GM21723 (cell line): ENCODE measurements at regions not wholly inside any gene's neighbourhood (a gene's known extent, or its start where the extent isn't known, plus 50 kb on each side); places are given as distances from the start of the nearest gene placed in this dataset.
"Not testable (repeated sequence)": the region's sequence is repeated elsewhere in the genome, so short reads cannot be mapped to it uniquely, and the experiment has no call there.

Experiments used
- ATAC-seq: cut with Tn5 transposase; IDR thresholded peaks from one replicate; pipeline ENCODE4 v1.9.1; 2021; ENCODE audit warnings: mild to moderate bottlenecking, moderate library complexity; ENCODE audit not compliant: unreplicated experiment

DNA sequence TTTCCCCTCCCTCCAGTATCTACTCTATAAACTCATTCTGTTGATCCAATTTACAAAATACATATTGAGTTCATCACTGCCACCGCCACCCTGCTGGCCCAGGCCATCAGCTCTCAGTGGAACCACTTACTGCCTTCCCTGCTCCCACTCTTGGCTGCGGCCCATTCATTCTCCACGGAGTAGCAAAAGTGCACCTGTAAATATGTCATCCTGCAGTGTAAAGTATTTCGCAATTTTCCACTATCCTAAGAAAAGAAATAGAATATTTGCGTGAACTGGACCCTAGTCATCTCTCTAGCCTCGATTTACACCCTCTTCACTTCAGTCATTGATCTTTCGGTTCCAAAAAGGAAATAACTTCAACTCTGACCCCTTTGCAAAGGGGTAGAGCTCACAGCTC is 258.3 kb upstream of the TFAP2D start:
- no peak for ATAC-seq

DNA sequence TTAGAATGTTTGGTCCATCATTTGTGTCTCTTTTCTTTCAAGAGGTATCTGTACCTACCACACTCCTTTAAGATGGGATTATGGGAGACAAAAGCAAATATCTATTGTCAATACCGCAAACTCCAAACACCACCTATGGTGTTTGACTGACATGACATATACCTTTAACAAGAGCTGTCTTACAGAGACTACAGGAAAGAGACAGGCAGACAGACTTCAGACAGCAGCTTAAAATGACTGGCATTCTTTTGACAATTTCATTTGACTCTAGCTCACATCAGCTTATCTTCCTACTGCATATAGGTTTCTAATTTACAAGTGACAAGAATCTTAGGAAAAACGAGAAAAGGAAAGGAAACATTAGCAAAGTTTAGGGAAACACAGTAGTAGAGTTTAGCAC is 256.0 kb upstream of the TFAP2D start:
- no peak for ATAC-seq

DNA sequence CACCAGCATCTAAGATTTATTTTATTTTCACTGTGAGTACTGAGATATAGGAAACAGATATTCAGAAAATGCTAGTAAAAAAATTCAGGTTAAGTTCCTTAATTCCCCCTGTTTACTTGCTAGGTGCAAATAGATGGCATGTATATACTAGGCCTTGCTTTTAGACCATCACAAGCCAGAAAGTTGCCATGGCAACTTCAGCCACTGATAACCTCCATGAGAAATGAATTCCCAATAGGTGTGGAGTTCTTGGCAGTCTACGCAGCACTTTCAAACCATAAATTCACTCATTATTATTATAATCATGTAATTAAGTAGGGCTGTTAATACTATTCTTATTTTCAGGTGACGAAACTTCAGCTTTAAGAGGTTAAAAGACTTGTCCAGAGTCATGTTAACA is 251.6 kb upstream of the TFAP2D start:
- no peak for ATAC-seq

DNA sequence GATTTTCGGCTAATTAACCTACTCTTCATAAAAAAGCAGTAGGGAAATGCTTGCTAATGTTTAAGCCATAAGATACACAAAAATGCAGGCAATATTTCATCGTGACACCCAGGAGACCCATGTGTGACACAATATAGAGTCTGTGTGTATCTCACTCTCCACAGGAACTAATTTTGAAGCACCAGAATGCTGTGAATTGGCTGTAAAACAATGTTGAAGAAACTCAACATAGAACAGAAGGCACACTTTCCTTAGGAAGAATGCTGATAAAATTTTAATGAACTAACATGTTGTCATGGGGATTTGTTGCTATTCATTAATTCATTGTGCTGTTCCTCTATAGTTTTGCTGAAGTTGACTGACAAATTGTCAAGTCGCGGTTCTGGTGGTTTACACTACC is 249.4 kb upstream of the TFAP2D start:
- no peak for ATAC-seq

DNA sequence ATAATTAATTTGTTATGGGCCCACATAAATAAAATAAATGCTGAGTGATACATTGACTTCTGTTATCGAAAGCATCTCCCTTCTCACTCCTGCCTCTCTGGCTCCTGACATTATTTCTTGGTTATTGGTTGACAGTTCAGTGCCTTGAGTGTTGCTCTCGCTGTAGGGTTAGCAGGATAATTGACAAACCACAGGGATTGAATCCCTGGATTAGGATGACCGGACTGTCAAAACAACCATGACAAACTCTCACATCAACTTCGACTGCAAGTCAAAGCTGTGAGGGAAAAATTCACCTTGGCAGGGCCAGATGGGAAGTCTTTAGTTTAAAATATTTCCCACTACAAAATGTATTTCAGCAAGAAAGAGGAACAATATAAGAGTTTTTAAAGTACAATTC is 245.4 kb upstream of the TFAP2D start:
- ATAC-seq: no peak

DNA sequence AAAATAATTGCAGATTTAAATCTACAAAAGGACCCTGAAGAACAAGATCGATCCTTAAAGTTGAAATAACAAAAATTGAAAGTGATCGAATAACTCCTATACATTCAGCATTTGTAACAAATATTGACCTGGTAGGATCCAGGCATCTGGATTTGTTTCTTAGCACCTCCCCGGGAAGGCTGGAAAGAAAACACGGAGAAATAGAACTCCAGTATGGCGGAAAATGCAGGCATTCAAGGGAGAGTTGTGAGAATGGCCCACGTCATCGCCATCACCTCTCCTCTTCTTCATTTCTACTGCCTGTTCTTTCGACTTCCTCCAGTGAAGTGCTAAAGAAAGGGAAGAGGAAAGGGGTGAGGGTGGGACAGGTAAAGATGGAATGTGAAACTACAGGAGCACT is 242.3 kb upstream of the TFAP2D start:
- ATAC-seq: no peak

DNA sequence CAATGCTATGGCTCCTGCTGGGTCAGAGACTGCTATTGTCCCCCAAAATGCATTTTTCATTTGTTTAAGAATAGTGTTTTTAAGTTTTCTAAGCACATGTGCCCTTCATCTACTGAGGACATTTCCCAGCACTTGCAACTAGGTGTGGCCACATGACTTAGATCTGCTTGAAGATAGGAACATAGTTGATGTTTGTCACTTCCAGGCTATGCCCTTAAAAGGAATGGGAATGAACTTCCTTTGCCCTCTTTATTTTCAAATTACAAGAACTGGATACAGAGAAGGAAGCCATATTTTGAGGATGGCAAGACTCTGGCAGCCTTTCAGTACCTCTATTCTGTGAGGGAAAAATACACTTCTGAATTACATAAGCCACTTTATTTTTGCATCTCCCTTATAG is 203.0 kb upstream of the TFAP2D start:
- ATAC-seq: no peak

DNA sequence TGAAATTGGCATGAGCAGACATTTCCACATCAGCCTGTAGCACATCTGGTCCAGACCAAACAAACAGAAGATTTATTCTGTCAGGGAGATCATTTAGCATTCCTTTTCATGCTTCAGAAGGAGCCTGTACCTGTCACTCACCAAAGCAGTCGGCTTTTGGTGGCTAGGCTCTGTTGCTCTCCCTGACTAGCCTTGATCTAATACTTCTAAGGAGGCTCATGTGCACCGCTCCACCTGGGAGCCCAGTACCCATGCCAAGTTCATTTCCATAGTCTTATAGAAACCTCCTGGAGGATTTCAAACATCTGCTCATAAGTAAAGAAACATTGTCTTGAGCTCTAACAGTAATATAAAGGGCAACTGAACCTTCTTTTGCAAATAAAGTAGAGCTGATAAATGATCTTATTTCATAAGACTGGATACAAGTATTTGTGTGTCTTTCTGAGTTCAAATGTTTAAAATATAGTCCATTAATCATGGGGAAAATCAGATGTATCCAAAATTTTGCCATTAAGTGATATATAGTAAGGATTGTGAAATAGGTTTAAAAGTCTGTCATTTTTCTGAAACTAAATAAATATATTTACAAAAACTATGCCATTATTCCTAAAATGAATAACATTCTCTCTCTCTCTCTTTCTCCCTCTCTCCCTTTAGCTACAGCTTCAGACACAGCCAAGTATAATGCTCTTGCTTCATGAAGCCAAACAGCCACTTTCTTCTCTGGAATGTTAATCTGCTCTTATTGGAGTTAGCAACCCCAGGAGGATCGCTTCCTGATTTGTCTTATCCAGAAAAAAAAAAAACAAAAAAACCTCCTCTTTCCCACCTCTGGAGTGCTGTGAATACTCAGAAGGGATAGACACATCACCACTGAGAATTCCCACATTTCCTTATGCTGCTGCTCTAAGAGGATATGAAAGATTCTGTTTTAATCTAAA is 192.7 kb upstream of the TFAP2D start:
- no peak for ATAC-seq

DNA sequence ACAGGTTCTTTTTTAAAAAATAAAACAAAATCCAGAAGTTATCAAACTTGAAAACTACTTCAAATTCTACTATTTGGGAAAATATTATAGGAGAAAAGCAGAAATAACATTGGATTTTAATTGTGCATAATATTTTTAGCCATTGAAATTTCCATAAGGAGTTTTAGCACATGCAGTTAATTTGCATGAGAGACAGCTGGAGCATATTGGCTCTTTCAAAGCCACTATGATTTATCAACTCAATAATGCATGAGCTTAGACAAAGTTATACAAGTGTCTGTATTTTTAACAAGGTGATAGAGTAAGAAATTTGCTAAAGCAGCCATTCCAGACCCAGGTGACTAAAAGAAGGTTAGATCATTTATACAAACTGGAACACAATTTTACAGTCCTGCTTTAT is 189.0 kb upstream of the TFAP2D start:
- no peak for ATAC-seq

DNA sequence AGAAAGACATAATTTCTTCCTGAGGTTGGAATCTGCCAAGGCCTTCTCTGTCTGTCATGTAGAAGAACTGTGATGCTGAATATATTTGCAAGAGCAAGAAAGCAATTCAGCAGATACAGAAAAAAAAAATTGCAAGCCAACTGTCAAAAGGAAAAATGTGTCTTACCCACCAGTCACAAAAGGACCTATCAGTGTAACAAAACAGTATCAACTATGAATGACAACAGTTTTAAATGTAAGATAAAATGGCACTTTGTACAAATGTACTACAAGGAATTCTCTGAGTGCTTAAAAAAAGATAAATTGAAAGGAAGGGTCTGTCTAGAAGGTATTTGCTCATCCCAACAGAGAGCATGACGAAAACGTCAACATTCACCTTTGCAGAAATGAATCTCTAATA is 185.3 kb upstream of the TFAP2D start:
- no peak for ATAC-seq

DNA sequence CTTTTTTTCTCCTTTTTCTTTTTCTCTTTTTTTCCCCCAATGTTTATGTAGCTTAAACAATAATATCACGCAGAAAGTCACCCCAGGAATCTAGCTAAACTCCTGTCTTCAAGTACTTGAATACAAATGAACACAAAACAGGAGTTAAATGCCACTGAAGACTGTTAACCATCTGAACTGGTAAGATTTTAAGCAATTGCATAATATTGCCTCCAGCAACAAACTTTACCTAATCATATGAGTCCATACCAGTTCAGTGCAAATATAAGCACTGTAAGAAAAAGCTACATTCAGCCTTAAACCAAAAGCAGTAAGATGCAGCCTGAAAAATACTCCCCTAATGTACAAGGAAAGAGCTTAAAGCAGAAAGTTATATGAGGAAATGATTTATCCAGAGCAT is 173.9 kb upstream of the TFAP2D start:
- ATAC-seq: no peak

DNA sequence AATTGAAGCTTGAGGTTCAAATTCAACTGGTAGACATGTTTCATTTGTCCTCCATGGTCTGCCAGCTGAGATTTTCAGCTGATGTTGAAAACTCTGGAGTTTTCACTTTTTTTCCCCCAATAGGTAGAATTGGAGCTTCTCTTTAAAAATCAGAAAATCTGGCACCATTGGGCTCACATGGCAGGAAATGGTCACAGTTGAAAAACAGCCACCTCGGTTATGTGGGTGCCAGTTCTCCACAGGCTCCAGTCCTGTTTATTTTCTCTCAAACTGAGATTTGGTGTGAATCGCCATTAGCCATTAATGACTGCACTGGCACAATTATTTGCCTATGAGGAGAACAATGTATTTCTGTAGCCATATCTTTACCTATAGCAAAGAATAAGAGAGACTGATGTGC is 171.4 kb upstream of the TFAP2D start:
- ATAC-seq: no peak

DNA sequence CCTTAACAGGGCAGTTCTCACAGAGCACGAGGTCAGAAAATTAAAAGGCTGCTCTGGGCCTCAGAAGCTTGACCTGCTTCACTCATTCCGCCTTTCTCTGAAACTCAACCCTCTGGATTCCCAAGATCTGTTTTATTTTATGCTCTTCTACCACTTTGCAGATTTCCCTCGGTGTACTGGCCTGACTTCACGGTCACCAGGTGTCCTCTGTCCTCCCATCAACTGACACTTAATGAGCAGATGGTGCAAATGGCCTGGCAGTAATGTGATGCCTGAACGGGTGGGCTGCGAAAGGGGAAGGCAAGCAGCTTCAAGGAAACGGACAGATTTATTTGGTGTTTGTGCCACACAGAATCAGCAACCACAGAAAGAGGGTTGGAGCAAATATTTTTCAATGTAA is 169.7 kb upstream of the TFAP2D start:
- no peak for ATAC-seq

DNA sequence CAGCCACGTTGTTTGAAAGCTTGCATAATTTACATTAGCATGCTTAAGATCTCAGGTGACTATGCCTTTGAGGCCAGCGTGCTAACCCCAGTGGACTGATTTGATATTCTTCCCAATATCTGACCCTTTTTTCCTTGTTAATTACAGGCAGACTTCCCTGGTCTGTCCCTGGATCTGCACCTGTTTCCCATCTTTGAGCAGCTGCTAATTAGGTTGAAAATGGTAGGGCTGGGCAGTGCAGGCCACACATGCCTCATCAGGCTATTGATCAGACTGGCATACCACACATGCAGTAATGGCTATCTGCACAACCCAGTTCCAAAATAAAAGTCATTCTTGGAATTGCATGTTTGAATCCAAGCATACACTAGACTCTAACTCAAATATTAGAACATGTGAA is 164.3 kb upstream of the TFAP2D start:
- no peak for ATAC-seq

DNA sequence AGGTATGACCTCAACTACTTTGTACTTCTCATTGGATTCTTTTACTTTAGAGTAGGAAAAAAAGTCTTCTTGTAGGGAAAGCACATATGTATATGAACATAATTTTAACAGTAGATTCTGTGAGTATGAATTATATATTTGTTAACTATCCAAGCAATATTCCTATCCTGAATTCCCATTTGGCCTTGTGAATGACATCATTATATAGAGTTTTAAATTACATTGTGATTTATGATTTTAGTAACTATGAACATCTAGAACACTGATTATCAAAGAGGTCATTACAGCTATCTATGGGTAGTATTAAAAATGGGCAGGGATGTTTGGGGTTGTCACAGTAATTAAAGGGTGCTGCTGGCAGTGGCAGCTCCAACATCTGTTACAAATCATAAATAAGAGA is 163.9 kb upstream of the TFAP2D start:
- no peak for ATAC-seq

DNA sequence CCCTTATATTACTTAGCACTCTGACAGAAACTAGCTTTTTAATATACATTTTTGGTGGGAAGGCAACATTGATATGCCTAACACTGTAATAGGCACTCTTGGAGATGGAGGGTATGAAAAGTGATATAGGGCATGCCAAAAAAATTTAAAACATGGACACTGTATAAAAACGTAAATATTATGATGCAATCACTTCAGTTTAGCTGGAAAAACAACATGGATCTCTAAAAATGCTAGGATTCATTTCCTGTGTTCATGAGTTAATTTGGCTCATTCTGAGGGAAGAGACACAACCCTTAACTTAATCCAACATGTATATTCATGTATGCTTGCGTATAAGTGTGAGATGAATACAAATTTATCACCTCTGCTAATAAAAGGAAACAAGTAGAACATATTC is 157.3 kb upstream of the TFAP2D start:
- no peak for ATAC-seq

DNA sequence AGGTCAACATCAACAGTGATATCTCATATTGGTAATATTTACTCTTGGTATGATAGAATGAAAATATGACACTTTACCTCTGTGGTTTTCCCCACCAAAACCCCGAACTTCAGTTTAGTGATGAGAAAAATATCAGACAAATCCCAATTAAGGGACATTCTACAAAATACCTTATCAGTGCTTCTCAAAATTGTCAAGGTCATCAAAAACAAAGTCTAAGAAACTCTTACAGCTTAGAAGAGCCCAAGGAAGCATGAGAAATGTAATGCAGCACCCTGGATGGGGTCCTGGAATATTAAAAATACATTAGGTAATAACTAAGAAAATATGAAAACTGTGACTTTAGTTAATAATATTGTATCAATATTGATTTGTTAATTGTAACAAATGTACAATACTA is 148.3 kb upstream of the TFAP2D start:
- no peak for ATAC-seq

DNA sequence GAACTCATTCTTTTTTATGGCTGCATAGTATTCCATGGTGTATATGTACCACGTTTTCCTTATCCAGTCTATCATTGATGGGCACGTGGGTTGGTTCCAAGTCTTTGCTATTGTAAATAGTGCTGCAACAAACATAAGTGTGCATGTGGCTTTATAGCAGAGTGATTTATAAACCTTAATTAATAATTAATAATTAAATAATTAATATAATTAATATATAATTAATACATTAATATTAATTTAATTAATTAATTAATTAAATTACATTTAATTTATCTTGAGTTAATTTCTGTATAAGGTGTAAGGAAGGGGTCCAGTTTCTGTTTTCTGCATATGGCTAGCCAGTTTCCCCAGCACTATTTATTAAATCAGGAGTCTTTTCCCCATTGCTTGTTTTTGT is 142.1 kb upstream of the TFAP2D start:
- not testable (repeated sequence) for ATAC-seq

DNA sequence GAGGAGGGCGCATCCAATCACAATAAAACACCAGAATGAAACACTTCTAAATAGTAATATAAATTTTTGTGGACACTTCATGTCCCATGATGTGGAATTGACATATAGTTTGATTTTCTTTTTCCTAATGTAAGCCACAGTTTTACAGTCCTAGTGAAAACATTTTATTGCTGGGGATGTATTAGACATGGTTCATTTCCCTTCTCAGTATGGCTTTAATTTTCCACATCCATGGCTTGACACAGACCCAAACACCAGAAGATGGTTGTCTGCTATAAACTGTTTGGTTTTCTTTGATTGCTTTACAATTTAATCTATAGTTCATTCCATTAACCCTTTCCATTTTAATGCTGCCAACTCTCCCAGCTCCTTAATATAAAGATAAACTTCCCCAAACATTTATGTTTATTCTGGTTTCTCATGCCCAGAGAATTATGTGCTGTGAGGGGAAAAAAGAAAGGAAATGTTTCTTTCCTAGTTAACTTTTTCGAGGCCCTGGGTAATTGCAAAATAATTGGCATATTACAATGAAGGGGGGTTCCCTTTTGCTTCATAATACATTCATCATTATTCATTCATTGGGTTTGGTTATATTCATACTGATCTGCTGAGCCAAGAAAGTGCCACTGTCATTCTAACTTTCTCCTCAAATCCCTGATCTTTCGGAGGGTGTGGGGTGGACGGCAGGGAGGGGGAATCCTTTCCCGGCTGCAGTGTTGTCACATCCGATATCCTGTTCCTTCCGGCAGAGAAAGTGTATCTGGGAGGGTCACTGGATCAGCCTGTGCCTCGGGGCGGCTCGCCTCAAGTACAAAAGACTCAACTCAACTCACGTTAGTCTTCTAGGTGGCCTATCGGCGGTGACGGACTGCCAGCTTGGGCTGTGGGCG is 127.6 kb upstream of the TFAP2D start:
- ATAC-seq: no peak

DNA sequence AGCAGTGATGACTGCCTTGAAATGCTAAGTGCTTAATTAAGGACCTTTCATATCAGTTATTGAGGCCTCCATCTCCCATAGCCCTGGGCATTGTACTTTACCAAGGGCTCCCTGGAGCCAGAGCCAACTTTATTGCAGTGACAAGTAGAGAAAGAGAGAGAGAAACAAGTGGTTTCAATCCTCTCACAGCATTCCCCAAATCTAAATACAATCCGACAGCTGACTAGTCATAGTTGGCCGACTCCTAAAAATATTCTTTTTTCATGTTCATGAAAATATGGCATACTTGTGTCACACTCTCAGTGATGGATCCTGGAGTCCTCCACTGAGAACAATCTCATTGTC is 127.0 kb upstream of the TFAP2D start:
- no peak for ATAC-seq

DNA sequence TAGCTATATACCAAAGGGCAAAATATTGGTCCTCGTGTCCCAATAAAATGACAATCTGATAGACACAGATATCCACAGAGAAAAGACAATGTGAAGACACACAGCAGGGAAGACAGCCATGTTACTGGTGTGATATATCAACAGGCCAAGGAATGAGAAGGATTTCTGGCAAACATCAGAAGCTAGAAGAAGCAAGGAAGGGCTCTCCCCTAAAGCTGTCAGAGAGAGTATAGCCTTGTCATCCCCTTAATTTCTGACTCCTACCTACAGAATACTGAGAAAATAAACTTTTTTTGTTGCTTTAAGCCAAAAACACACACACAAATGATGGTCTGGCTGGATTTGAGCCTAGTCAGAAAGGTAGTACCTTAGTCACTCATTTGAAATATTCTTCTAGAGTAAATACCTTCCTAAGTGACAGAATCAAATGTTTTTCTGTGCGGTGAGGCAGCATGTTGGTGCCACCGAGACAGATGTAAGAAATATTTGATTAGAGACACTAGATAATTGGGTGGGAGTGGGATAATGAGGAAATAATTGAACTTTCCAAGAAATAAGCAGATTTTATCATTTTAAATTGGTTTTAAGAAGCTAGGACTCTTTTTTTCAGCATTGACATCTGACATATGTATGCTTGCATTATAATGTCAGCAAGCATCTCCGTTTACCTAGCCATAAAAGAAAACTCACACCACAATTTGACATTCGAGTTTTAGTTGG is 123.4 kb upstream of the TFAP2D start:
- no peak for ATAC-seq

DNA sequence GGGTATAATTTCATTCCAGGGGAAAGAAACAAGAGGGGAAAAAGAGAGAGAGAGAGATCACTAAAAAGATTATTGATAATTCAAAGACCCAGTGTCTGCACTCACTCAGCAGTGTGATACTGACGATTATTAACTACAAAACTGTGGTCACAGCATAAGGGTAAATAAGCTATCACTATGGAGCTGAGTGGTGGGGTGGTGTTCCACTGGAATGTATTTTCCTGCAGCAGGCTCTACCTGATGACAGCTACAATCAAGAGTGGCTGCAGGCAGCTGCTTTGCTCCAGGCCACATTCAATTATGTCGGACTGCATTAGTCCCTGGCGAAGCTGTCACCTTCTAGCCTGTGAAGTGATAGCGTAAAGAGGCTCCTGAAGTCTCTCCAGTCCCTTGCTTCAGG is 122.2 kb upstream of the TFAP2D start:
- no peak for ATAC-seq
